GM12878 (cell line): ENCODE measurements at regions not wholly inside any gene's neighbourhood (a gene's known extent, or its start where the extent isn't known, plus 50 kb on each side); places are given as distances from the start of the nearest gene placed in this dataset.
A peak's percentile ranks its signal among the peaks of the same experiment; 100 is the strongest.

Experiments used
- ATAC-seq: fragments of 200-7000 bp; cut with Tn5 transposase; 3 replicates; pipeline ENCODE4 v1.9.1; 2020; ENCODE audit warnings: mild to moderate bottlenecking, moderate library complexity
- BruUV-seq: library from RNA; stranded (reverse); fragments of 400-500 nt; replicated peaks from 2 replicates; lab custom pipeline; 2021; lab: Mats Ljungman, UMichigan
- CTCF ChIA-PET: fragments of 300-600 bp; sonication (Branson Sonifier 250); formaldehyde crosslinking; extraction: SDS; loops from one replicate; lab custom pipeline; 2021; ENCODE audit warnings: inconsistent platforms; lab: Yijun Ruan, JAX
- POLR2A ChIA-PET: fragments of 350-600 bp; formaldehyde crosslinking; extraction: SDS; loops from one replicate; lab custom pipeline; 2021; ENCODE audit warnings: inconsistent platforms; lab: Charles Lee
- RAD21 ChIA-PET: fragments of 300-600 bp; sonication (Branson Sonifier 250); formaldehyde crosslinking; loops from one replicate; lab custom pipeline; 2023; ENCODE audit warnings: antibody characterized with exemption; ENCODE audit not compliant: unreplicated experiment; lab: Charles Lee
- SMC1A ChIA-PET: fragments of 300-600 bp; sonication (Branson Sonifier 250); formaldehyde crosslinking; loops from one replicate; lab custom pipeline; 2023; ENCODE audit not compliant: unreplicated experiment, uncharacterized antibody; lab: Charles Lee
- DNase-seq: peaks from one replicate; pipeline ENCODE4 v3.0.0-alpha.2; 2011; ENCODE audit warnings: low read depth, low spot score
- FAIRE-seq: peaks from 3 replicates; lab custom pipeline; 2011; peaks lifted over from hg19 to GRCh38; lab: Jason Lieb, UNC
- H2AFZ ChIP-seq: 2 replicates; pipeline ENCODE4 v1.6.0; 2011; ENCODE audit warnings: low read depth, low read length, control low read depth; ENCODE audit not compliant: control insufficient read depth
- H3K27ac ChIP-seq: 2 replicates; pipeline ENCODE4 v1.5.1; 2011; ENCODE audit warnings: control low read depth; ENCODE audit not compliant: control insufficient read depth, insufficient read depth
- H3K27me3 ChIP-seq, 2 experiments: replicated peaks in 1 of 2; 2 replicates each; pipeline versions ENCODE4 v1.6.0 to v1.6.1; 2011; ENCODE audit warnings: low read length in 1 of 2; ENCODE audit not compliant: control insufficient read depth in 2 of 2, insufficient read depth in 2 of 2
- H3K36me3 ChIP-seq, 2 experiments: 2 replicates each; pipeline ENCODE4 v1.5.1; 2011; ENCODE audit warnings: low read length in 1 of 2; ENCODE audit not compliant: control insufficient read depth in 2 of 2, insufficient read depth in 2 of 2
- H3K4me1 ChIP-seq: 2 replicates; pipeline ENCODE4 v1.6.1; 2011; ENCODE audit warnings: mild to moderate bottlenecking, low read length, moderate library complexity, mixed read lengths; ENCODE audit not compliant: control insufficient read depth, insufficient read depth
- H3K4me2 ChIP-seq: 2 replicates; pipeline ENCODE4 v1.6.0; 2011; ENCODE audit warnings: control low read depth; ENCODE audit not compliant: control insufficient read depth, insufficient read depth
- H3K4me3 ChIP-seq: fragments of 200-600 bp; sonication (generic); 2 replicates; pipeline ENCODE4 v1.5.1; 2016
- H3K79me2 ChIP-seq: 2 replicates; pipeline ENCODE4 v1.6.0; 2011; ENCODE audit warnings: low read length; ENCODE audit not compliant: control insufficient read depth, insufficient read depth
- H3K9ac ChIP-seq: 2 replicates; pipeline ENCODE4 v1.8.0; 2011; ENCODE audit warnings: low read length, control low read depth, mixed read lengths; ENCODE audit not compliant: control insufficient read depth, insufficient read depth
- H3K9me3 ChIP-seq: replicated peaks from 3 replicates; pipeline ENCODE4 v1.5.1; 2011; ENCODE audit warnings: mild to moderate bottlenecking, low read length; ENCODE audit not compliant: control insufficient read depth, insufficient read depth
- H4K20me1 ChIP-seq: 2 replicates; pipeline ENCODE4 v1.6.0; 2011; ENCODE audit not compliant: control insufficient read depth, insufficient read depth
- BACH1 ChIP-seq: fragments of 450-650 bp; IDR thresholded peaks from 2 replicates; pipeline ENCODE4 v1.6.1; 2017; ENCODE audit warnings: mild to moderate bottlenecking, borderline replicate concordance
- CREM ChIP-seq: IDR thresholded peaks from 2 replicates; pipeline ENCODE4 v1.6.1; 2014; ENCODE audit warnings: antibody characterized with exemption, low read depth
- HDGF ChIP-seq: fragments of 450-650 bp; IDR thresholded peaks from 2 replicates; pipeline ENCODE4 v1.6.1; 2016; ENCODE audit warnings: antibody characterized with exemption
- MEF2B ChIP-seq: fragments of 450-650 bp; IDR thresholded peaks from 2 replicates; pipeline ENCODE4 v1.6.1; 2018; ENCODE audit warnings: mild to moderate bottlenecking, moderate library complexity; ENCODE audit not compliant: partially characterized antibody, poor library complexity, severe bottlenecking
- PBX3 ChIP-seq: IDR thresholded peaks from 2 replicates; pipeline ENCODE4 v1.6.1; 2011; ENCODE audit warnings: mild to moderate bottlenecking, low read depth, low read length, moderate library complexity; ENCODE audit not compliant: insufficient replicate concordance
- PKNOX1 ChIP-seq: fragments of 450-650 bp; IDR thresholded peaks from 2 replicates; pipeline ENCODE4 v1.6.1; 2016; ENCODE audit warnings: mild to moderate bottlenecking
- TCF3 ChIP-seq: IDR thresholded peaks from 2 replicates; pipeline ENCODE4 v1.6.1; 2012; ENCODE audit warnings: low read depth, mild to moderate bottlenecking, low read length, borderline replicate concordance; ENCODE audit not compliant: insufficient read depth
- WGBS: methylation state at CpG from one replicate; pipeline ENCODE4 v1.1.6; 2016; ENCODE audit warnings: low lambda C conversion rate; ENCODE audit not compliant: insufficient replicate concordance, insufficient coverage; ENCODE audit errors: missing lambda C conversion rate; 5-methylcytosine and 5-hydroxymethylcytosine counted together
- in situ Hi-C: fragments of 300-500 bp; cut with MboI; formaldehyde crosslinking; loops from 9 replicates; pipeline ENCODE4 v1.14.3; 2018; ENCODE audit warnings: mixed read lengths
- intact Hi-C: fragments of 100-400 bp; cut with micrococcal nuclease; formaldehyde crosslinking; loops from one replicate; pipeline ENCODE4 v1.14.2; 2022; ENCODE audit not compliant: unreplicated experiment

- peak; percentile 66 for TF ChIP-seq MEF2B
- TF ChIP-seq CREM = peak; percentile 91
These were observed 124.5 kb downstream of the ZNF648 start (continued) for GRCh38 chr1:181936768-181937581.

- FAIRE-seq = peak; percentile 52
- CTCF ChIA-PET = interaction anchor here (0.6 to 12.0 kb wide), 43 partner anchors 9 to 1052 kb away, joined by 3 to 319 read pairs (median 4); partner anchors contain the start of gene CACNA1E
These were observed 125.2 kb downstream of the ZNF648 start for GRCh38 chr1:181936269-181936668.

More at GRCh38 chr1:181936269-181936668, 125.2 kb downstream of the ZNF648 start:
- intact Hi-C loops = loop anchor here (2.0 to 10.0 kb wide), 7 partner anchors 93 to 851 kb away; partner anchors contain the start of gene IER5
- H3K36me3 ChIP-seq = no peaks in the 10 kb centered on the region
- H3K9ac ChIP-seq = peak overlapping the region; percentile 38
- peak overlapping the region; percentile 62 for H3K4me2 ChIP-seq
- ChIA-PET RAD21 (interaction anchor here (0.7 to 11.8 kb wide), 31 partner anchors 92 to 1055 kb away, joined by 3 to 299 read pairs (median 6); partner anchors contain the start of gene CACNA1E), POLR2A (interaction anchor here (0.6 to 3.5 kb wide), 5 partner anchors 189 to 507 kb away, joined by 3 to 33 read pairs (median 4); partner anchors contain the start of gene CACNA1E), SMC1A (interaction anchor here (0.7 to 12.5 kb wide), 27 partner anchors 8 to 746 kb away, joined by 3 to 260 read pairs (median 5); partner anchors contain the start of gene CACNA1E)
- no peak overlapping the region for H3K4me3 ChIP-seq
- WGBS = 97% methylated on average over 2 of the region's 2 CpGs
- no peaks in the 10 kb centered on the region for H3K9me3 ChIP-seq
- peak; percentile 64 for ATAC-seq
- peak overlapping the region; percentile 52 for H2AFZ ChIP-seq
- TF ChIP-seq TCF3 = peak; percentile 6; the same call in 1 of the 2 replicates
- no peak for TF ChIP-seq MEF2B
- TF ChIP-seq PBX3 = peak; percentile 56
- 0 out of 2 replicates have a peak, but pooled peaks have one; percentile 19 for TF ChIP-seq HDGF
- peak; percentile 85 for TF ChIP-seq PKNOX1
- no peak for TF ChIP-seq BACH1
- BruUV-seq = no TSS peak
- no peaks in the 10 kb centered on the region for H3K27me3 ChIP-seq
- no peak for DNase-seq
- peaks cover 16% of the 10 kb centered on the region for H3K4me1 ChIP-seq
- H3K27ac ChIP-seq = peak overlapping the region; percentile 82
- no peaks in the 10 kb centered on the region for H4K20me1 ChIP-seq
- in situ Hi-C loops = no loop called here
- no peaks in the 10 kb centered on the region for H3K79me2 ChIP-seq
